GM12878 (cell line): ENCODE measurements at regions not wholly inside any gene's neighbourhood (a gene's known extent, or its start where the extent isn't known, plus 50 kb on each side); places are given as distances from the start of the nearest gene placed in this dataset.

Experiments used
- ATAC-seq: fragments of 200-7000 bp; cut with Tn5 transposase; 3 replicates; pipeline ENCODE4 v1.9.1; 2020; ENCODE audit warnings: mild to moderate bottlenecking, moderate library complexity
- BruUV-seq: library from RNA; stranded (reverse); fragments of 400-500 nt; replicated peaks from 2 replicates; lab custom pipeline; 2021; lab: Mats Ljungman, UMichigan
- CTCF ChIA-PET: fragments of 300-600 bp; sonication (Branson Sonifier 250); formaldehyde crosslinking; extraction: SDS; loops from one replicate; lab custom pipeline; 2021; ENCODE audit warnings: inconsistent platforms; lab: Yijun Ruan, JAX
- POLR2A ChIA-PET: fragments of 350-600 bp; formaldehyde crosslinking; extraction: SDS; loops from one replicate; lab custom pipeline; 2021; ENCODE audit warnings: inconsistent platforms; lab: Charles Lee
- RAD21 ChIA-PET: fragments of 300-600 bp; sonication (Branson Sonifier 250); formaldehyde crosslinking; loops from one replicate; lab custom pipeline; 2023; ENCODE audit warnings: antibody characterized with exemption; ENCODE audit not compliant: unreplicated experiment; lab: Charles Lee
- SMC1A ChIA-PET: fragments of 300-600 bp; sonication (Branson Sonifier 250); formaldehyde crosslinking; loops from one replicate; lab custom pipeline; 2023; ENCODE audit not compliant: unreplicated experiment, uncharacterized antibody; lab: Charles Lee
- DNase-seq: peaks from one replicate; pipeline ENCODE4 v3.0.0-alpha.2; 2011; ENCODE audit warnings: low read depth, low spot score
- FAIRE-seq: peaks from 3 replicates; lab custom pipeline; 2011; peaks lifted over from hg19 to GRCh38; lab: Jason Lieb, UNC
- H2AFZ ChIP-seq: 2 replicates; pipeline ENCODE4 v1.6.0; 2011; ENCODE audit warnings: low read depth, low read length, control low read depth; ENCODE audit not compliant: control insufficient read depth
- H3K27ac ChIP-seq: 2 replicates; pipeline ENCODE4 v1.5.1; 2011; ENCODE audit warnings: control low read depth; ENCODE audit not compliant: control insufficient read depth, insufficient read depth
- H3K27me3 ChIP-seq, 2 experiments: replicated peaks in 1 of 2; 2 replicates each; pipeline versions ENCODE4 v1.6.0 to v1.6.1; 2011; ENCODE audit warnings: low read length in 1 of 2; ENCODE audit not compliant: control insufficient read depth in 2 of 2, insufficient read depth in 2 of 2
- H3K36me3 ChIP-seq, 2 experiments: 2 replicates each; pipeline ENCODE4 v1.5.1; 2011; ENCODE audit warnings: low read length in 1 of 2; ENCODE audit not compliant: control insufficient read depth in 2 of 2, insufficient read depth in 2 of 2
- H3K4me1 ChIP-seq: 2 replicates; pipeline ENCODE4 v1.6.1; 2011; ENCODE audit warnings: mild to moderate bottlenecking, low read length, moderate library complexity, mixed read lengths; ENCODE audit not compliant: control insufficient read depth, insufficient read depth
- H3K4me2 ChIP-seq: 2 replicates; pipeline ENCODE4 v1.6.0; 2011; ENCODE audit warnings: control low read depth; ENCODE audit not compliant: control insufficient read depth, insufficient read depth
- H3K4me3 ChIP-seq: fragments of 200-600 bp; sonication (generic); 2 replicates; pipeline ENCODE4 v1.5.1; 2016
- H3K79me2 ChIP-seq: 2 replicates; pipeline ENCODE4 v1.6.0; 2011; ENCODE audit warnings: low read length; ENCODE audit not compliant: control insufficient read depth, insufficient read depth
- H3K9ac ChIP-seq: 2 replicates; pipeline ENCODE4 v1.8.0; 2011; ENCODE audit warnings: low read length, control low read depth, mixed read lengths; ENCODE audit not compliant: control insufficient read depth, insufficient read depth
- H3K9me3 ChIP-seq: replicated peaks from 3 replicates; pipeline ENCODE4 v1.5.1; 2011; ENCODE audit warnings: mild to moderate bottlenecking, low read length; ENCODE audit not compliant: control insufficient read depth, insufficient read depth
- H4K20me1 ChIP-seq: 2 replicates; pipeline ENCODE4 v1.6.0; 2011; ENCODE audit not compliant: control insufficient read depth, insufficient read depth
- CUX1 ChIP-seq: IDR thresholded peaks from 2 replicates; pipeline ENCODE4 v1.6.1; 2012; ENCODE audit warnings: improper control_type of control experiment, low read depth, low read length; ENCODE audit not compliant: insufficient replicate concordance
- ESRRA ChIP-seq: IDR thresholded peaks from 2 replicates; pipeline ENCODE4 v1.6.1; 2012; ENCODE audit warnings: mild to moderate bottlenecking, low read length, improper control_type of control experiment
- FOXM1 ChIP-seq: IDR thresholded peaks from 2 replicates; pipeline ENCODE4 v1.6.1; 2012; ENCODE audit warnings: low read depth, mild to moderate bottlenecking, inconsistent platforms, low read length, moderate library complexity
- MTA3 ChIP-seq: IDR thresholded peaks from 2 replicates; pipeline ENCODE4 v1.6.1; 2012; ENCODE audit warnings: low read length, inconsistent platforms, borderline replicate concordance
- NRF1 ChIP-seq: conservative IDR thresholded peaks from 2 replicates; pipeline ENCODE4 v1.6.1; 2011; ENCODE audit warnings: mild to moderate bottlenecking, low read depth, low read length, improper control_type of control experiment
- WGBS: methylation state at CpG from one replicate; pipeline ENCODE4 v1.1.6; 2016; ENCODE audit warnings: low lambda C conversion rate; ENCODE audit not compliant: insufficient replicate concordance, insufficient coverage; ENCODE audit errors: missing lambda C conversion rate; 5-methylcytosine and 5-hydroxymethylcytosine counted together
- in situ Hi-C: fragments of 300-500 bp; cut with MboI; formaldehyde crosslinking; loops from 9 replicates; pipeline ENCODE4 v1.14.3; 2018; ENCODE audit warnings: mixed read lengths
- intact Hi-C: fragments of 100-400 bp; cut with micrococcal nuclease; formaldehyde crosslinking; loops from one replicate; pipeline ENCODE4 v1.14.2; 2022; ENCODE audit not compliant: unreplicated experiment

GRCh38 chr2:234308073-234308812 is 188.6 kb downstream of the ARL4C start (continued):
- TF ChIP-seq CUX1: no peak

- ATAC-seq: no peak
- Histone ChIP-seq H3K27ac (no peak overlapping the region), H3K4me3 (no peak overlapping the region), H2AFZ (no peak overlapping the region), H3K79me2 (no peaks in the 10 kb centered on the region), H3K4me1 (peaks cover 6% of the 10 kb centered on the region; the same call in 1 of the 2 replicates), H4K20me1 (no peaks in the 10 kb centered on the region), H3K9me3 (no peaks in the 10 kb centered on the region; the same call in 2 of the 3 replicates), H3K9ac (no peak overlapping the region), H3K27me3 (no peaks in the 10 kb centered on the region), H3K4me2 (no peak overlapping the region), H3K36me3 (no peaks in the 10 kb centered on the region)
- no TSS peak for BruUV-seq
- FAIRE-seq: no peak
- no peak for DNase-seq
- ChIA-PET POLR2A (interaction anchor here (1.8 kb wide), 1 partner anchor 14 kb away, joined by 4 read pairs; no protein-coding TSS in a partner anchor), RAD21 (no interaction called here), SMC1A (interaction anchor here (2.4 kb wide), 1 partner anchor 16 kb away, joined by 9 read pairs; no protein-coding TSS in a partner anchor), CTCF (no interaction called here)
- intact Hi-C loops (no loop called here), in situ Hi-C loops (loop anchor here (5.0 kb wide), 1 partner anchor 180 kb away; no protein-coding TSS in a partner anchor)
- no peak for TF ChIP-seq NRF1
- TF ChIP-seq MTA3: no peak
- TF ChIP-seq ESRRA: no peak
- no peak for TF ChIP-seq FOXM1
- 83% methylated on average over 4 of the region's 4 CpGs for WGBS
These were observed 189.4 kb downstream of the ARL4C start for GRCh38 chr2:234307322-234307961.
